ENCODE measurements at regions not wholly inside any gene's neighbourhood (a gene's known extent, or its start where the extent isn't known, plus 50 kb on each side); places are given as distances from the start of the nearest gene placed in this dataset.

- TF ChIP-seq CSRNP3 (CRISPR knock-in tag; IDR thresholded peaks at IDR 0.05) = no peak
- TF ChIP-seq ZNF70 (CRISPR knock-in tag; IDR thresholded peaks at IDR 0.05) = no peak
- no peak for TF ChIP-seq BACH2 (CRISPR knock-in tag; IDR thresholded peaks at IDR 0.05; ENCODE audit: borderline replicate concordance)
- no peak for TF ChIP-seq GLIS3 (CRISPR knock-in tag; IDR thresholded peaks at IDR 0.05)
- no peak for TF ChIP-seq TOX (CRISPR knock-in tag; IDR thresholded peaks at IDR 0.05; ENCODE audit: borderline replicate concordance)
- TF ChIP-seq RARB (CRISPR knock-in tag; IDR thresholded peaks at IDR 0.05) = no peak
- TF ChIP-seq ESRRG (CRISPR knock-in tag; IDR thresholded peaks at IDR 0.05) = no peak
- TF ChIP-seq ISL1 (CRISPR knock-in tag; IDR thresholded peaks at IDR 0.05) = no peak
- no peak for TF ChIP-seq PPARA (CRISPR knock-in tag; IDR thresholded peaks at IDR 0.05; ENCODE audit: borderline replicate concordance)
- TF ChIP-seq CSDC2 (CRISPR knock-in tag; IDR thresholded peaks at IDR 0.05) = no peak
- TF ChIP-seq OSR1 (CRISPR knock-in tag; IDR thresholded peaks at IDR 0.05) = no peak
- no peak for TF ChIP-seq POU6F1 (CRISPR knock-in tag; IDR thresholded peaks at IDR 0.05; ENCODE audit: borderline replicate concordance, low read depth)
- no peak for TF ChIP-seq ZFP3 (CRISPR knock-in tag; IDR thresholded peaks at IDR 0.05)
- TF ChIP-seq CREB5 (CRISPR knock-in tag; IDR thresholded peaks at IDR 0.05; ENCODE audit: low read depth) = no peak
- TF ChIP-seq ZNF8 (CRISPR knock-in tag; IDR thresholded peaks at IDR 0.05) = no peak
- ATAC-seq = 0 out of 3 replicates have a peak, but pooled peaks have one; percentile 35
Measured at GRCh38 chr4:54440394-54441136, 211.5 kb downstream of the PDGFRA start.

DNA sequence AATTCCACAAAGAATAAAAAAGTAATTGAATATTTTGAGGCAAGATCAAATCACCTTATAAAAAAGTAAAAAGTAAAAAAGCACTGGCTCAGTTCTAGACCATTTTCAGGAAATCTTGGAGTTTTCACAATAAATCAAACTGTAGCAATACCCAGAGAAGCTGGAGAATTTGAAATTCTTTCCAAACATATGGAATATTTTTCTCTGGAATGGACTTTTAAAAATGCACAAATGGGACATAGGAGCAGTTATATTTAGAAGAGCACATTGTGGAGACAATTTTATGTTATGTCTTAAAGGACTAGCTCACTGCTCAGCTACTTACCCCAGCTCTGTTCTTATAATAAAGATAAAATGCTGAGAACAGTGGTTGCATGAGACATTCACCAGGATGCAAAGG is 211.9 kb upstream of the KIT start:
- TF ChIP-seq ZFP3 (CRISPR knock-in tag; IDR thresholded peaks at IDR 0.05) (no peak), RARB (CRISPR knock-in tag; IDR thresholded peaks at IDR 0.05) (no peak), ZFP30 (CRISPR knock-in tag; IDR thresholded peaks at IDR 0.05) (no peak), CSRNP3 (CRISPR knock-in tag; IDR thresholded peaks at IDR 0.05) (no peak), ESRRG (CRISPR knock-in tag; IDR thresholded peaks at IDR 0.05) (no peak)
- TF ChIP-seq, protein P1, sequence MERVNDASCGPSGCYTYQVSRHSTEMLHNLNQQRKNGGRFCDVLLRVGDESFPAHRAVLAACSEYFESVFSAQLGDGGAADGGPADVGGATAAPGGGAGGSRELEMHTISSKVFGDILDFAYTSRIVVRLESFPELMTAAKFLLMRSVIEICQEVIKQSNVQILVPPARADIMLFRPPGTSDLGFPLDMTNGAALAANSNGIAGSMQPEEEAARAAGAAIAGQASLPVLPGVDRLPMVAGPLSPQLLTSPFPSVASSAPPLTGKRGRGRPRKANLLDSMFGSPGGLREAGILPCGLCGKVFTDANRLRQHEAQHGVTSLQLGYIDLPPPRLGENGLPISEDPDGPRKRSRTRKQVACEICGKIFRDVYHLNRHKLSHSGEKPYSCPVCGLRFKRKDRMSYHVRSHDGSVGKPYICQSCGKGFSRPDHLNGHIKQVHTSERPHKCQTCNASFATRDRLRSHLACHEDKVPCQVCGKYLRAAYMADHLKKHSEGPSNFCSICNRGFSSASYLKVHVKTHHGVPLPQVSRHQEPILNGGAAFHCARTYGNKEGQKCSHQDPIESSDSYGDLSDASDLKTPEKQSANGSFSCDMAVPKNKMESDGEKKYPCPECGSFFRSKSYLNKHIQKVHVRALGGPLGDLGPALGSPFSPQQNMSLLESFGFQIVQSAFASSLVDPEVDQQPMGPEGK (CRISPR knock-in tag; IDR thresholded peaks at IDR 0.05; ENCODE audit: borderline replicate concordance) = no peak
- ATAC-seq = no peak

GRCh38 chr4:54446581-54446980 is 211.2 kb upstream of the KIT start:
- no peak for TF ChIP-seq CSRNP3 (CRISPR knock-in tag; IDR thresholded peaks at IDR 0.05)
- TF ChIP-seq ZFP30 (CRISPR knock-in tag; IDR thresholded peaks at IDR 0.05) = no peak
- TF ChIP-seq BACH2 (CRISPR knock-in tag; IDR thresholded peaks at IDR 0.05; ENCODE audit: borderline replicate concordance) = no peak
- TF ChIP-seq ZFP3 (CRISPR knock-in tag; IDR thresholded peaks at IDR 0.05) = no peak
- TF ChIP-seq ZNF70 (CRISPR knock-in tag; IDR thresholded peaks at IDR 0.05) = no peak
- TF ChIP-seq RARB (CRISPR knock-in tag; IDR thresholded peaks at IDR 0.05) = no peak
- TF ChIP-seq TCF4 (CRISPR knock-in tag; IDR thresholded peaks at IDR 0.05; ENCODE audit: borderline replicate concordance) = no peak
- no peak for TF ChIP-seq CSDC2 (CRISPR knock-in tag; IDR thresholded peaks at IDR 0.05)
- no peak for TF ChIP-seq PPARA (CRISPR knock-in tag; IDR thresholded peaks at IDR 0.05; ENCODE audit: borderline replicate concordance)
- no peak for TF ChIP-seq ZC3H10 (CRISPR knock-in tag; IDR thresholded peaks at IDR 0.05)
- TF ChIP-seq, protein P1 (CRISPR knock-in tag; IDR thresholded peaks at IDR 0.05; ENCODE audit: borderline replicate concordance) = no peak
- TF ChIP-seq ESRRG (CRISPR knock-in tag; IDR thresholded peaks at IDR 0.05) = no peak
- TF ChIP-seq CREB5 (CRISPR knock-in tag; IDR thresholded peaks at IDR 0.05; ENCODE audit: low read depth) = no peak
- TF ChIP-seq ZNF8 (CRISPR knock-in tag; IDR thresholded peaks at IDR 0.05) = no peak
- ATAC-seq = no peak

All from SK-N-SH treated with all-trans-retinoic acid at 6 μM for 48 hours (cell line).